ENCODE measurements at regions not wholly inside any gene's neighbourhood (a gene's known extent, or its start where the extent isn't known, plus 50 kb on each side); places are given as distances from the start of the nearest gene placed in this dataset.
"Not testable (repeated sequence)": the region's sequence is repeated elsewhere in the genome, so short reads cannot be mapped to it uniquely, and the experiment has no call there.

DNA sequence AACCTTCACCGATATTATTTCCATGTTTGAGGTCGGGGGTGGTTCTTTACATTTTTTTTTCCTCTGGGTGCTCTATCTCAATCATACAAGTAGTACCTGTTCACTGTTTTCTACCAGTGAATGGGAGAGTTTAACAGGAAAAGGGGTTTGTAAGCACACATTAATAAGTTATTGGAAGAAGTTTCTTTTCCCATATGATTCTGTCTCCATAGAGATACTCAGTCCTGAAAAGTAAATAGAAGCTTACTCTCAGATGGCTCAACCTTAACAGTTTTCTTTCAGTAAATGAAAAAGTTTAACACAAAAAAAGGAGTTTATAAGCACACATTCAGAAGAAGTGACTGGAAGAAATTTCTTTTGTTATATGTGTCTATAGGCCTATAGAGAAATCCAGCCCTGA lies 995.6 kb upstream of the SLC39A10 start (continued):
- TF ChIP-seq, protein P1, sequence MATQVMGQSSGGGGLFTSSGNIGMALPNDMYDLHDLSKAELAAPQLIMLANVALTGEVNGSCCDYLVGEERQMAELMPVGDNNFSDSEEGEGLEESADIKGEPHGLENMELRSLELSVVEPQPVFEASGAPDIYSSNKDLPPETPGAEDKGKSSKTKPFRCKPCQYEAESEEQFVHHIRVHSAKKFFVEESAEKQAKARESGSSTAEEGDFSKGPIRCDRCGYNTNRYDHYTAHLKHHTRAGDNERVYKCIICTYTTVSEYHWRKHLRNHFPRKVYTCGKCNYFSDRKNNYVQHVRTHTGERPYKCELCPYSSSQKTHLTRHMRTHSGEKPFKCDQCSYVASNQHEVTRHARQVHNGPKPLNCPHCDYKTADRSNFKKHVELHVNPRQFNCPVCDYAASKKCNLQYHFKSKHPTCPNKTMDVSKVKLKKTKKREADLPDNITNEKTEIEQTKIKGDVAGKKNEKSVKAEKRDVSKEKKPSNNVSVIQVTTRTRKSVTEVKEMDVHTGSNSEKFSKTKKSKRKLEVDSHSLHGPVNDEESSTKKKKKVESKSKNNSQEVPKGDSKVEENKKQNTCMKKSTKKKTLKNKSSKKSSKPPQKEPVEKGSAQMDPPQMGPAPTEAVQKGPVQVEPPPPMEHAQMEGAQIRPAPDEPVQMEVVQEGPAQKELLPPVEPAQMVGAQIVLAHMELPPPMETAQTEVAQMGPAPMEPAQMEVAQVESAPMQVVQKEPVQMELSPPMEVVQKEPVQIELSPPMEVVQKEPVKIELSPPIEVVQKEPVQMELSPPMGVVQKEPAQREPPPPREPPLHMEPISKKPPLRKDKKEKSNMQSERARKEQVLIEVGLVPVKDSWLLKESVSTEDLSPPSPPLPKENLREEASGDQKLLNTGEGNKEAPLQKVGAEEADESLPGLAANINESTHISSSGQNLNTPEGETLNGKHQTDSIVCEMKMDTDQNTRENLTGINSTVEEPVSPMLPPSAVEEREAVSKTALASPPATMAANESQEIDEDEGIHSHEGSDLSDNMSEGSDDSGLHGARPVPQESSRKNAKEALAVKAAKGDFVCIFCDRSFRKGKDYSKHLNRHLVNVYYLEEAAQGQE (IDR thresholded peaks at IDR 0.05): no peak
- TF ChIP-seq FOSL2 (IDR thresholded peaks at IDR 0.05) (no peak), FOSL2 (CRISPR knock-in tag; IDR thresholded peaks at IDR 0.05) (no peak), ZFP36 (IDR thresholded peaks at IDR 0.05; ENCODE audit: borderline replicate concordance, partially characterized antibody) (no peak), EHMT2 (IDR thresholded peaks at IDR 0.05; ENCODE audit: low read depth) (no peak), KDM1A (IDR thresholded peaks at IDR 0.05; ENCODE audit: low read depth) (no peak), ZSCAN20 (CRISPR knock-in tag; IDR thresholded peaks at IDR 0.05) (no peak)

DNA sequence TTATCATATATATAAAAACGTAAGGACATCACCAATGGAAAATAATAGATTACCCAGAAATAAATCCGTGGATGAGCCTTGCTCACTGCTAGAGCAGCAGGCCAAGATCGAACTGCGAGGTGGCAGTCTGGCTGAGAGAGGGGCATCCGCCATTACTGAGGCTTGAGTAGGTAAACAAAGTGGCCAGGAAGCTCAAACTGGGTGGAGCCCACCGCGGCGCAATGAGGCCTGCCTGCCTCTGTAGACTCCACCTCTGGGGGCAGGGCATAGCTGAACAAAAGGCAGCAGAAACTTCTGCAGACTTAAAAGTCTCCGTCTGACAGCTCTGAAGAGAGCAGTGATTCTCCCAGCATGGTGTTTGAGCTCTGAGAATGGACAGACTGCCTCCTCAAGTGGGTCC lies 1018.0 kb upstream of the SLC39A10 start:
- H3K9me3 ChIP-seq; FAIRE-seq; POLR2A ChIA-PET; H3K4me3 ChIP-seq; DNase-seq (ENCODE audit: low read depth in 1 of 2, low spot score in 1 of 2); ATAC-seq; H3K4me2 ChIP-seq; H3K4me1 ChIP-seq; H3K27ac ChIP-seq: not testable (repeated sequence)
- WGBS (ENCODE audit: missing lambda C conversion rate): 50% methylated on average over 9 of the region's 9 CpGs
- CTCF ChIA-PET: interaction anchor here (1.0 kb wide), 1 partner anchor 10 kb away, joined by 3 read pairs; no protein-coding TSS in a partner anchor

DNA sequence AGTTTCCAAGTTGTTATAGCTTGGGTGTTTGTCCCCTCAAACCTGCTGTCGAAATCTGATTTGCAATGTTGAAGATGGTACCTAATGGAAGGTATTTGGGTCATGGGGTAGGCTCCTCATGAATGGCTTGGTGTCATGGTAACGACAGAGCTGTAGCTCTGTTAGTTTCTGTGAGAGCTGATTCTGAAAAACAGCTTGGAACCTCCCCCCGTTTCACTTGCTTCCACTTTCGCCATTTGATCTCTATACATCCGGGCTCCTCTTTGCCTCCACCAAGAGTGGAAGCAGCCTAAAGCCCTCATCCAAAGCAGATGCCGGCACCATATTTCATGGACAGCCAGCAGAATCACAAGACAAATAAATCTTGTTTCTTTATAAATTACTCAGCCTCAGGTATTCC lies 1035.1 kb upstream of the SLC39A10 start:
- ATAC-seq (no peak), FAIRE-seq (no peak), DNase-seq (ENCODE audit: low read depth in 1 of 2, low spot score in 1 of 2) (no peak)
- Histone ChIP-seq H3K9me3 (no peaks in the 10 kb centered on the region), H3K27ac (no peak overlapping the region), H3K4me3 (no peak overlapping the region), H3K4me1 (no peaks in the 10 kb centered on the region), H3K4me2 (no peak overlapping the region)
- ChIA-PET POLR2A (no interaction called here), CTCF (no interaction called here)
- no peak for TF ChIP-seq FOSL2 (IDR thresholded peaks at IDR 0.05)
- no peak for TF ChIP-seq FOSL2 (CRISPR knock-in tag; IDR thresholded peaks at IDR 0.05)
- TF ChIP-seq CHD4 (IDR thresholded peaks at IDR 0.05; ENCODE audit: borderline replicate concordance): no peak
- TF ChIP-seq, protein P2, sequence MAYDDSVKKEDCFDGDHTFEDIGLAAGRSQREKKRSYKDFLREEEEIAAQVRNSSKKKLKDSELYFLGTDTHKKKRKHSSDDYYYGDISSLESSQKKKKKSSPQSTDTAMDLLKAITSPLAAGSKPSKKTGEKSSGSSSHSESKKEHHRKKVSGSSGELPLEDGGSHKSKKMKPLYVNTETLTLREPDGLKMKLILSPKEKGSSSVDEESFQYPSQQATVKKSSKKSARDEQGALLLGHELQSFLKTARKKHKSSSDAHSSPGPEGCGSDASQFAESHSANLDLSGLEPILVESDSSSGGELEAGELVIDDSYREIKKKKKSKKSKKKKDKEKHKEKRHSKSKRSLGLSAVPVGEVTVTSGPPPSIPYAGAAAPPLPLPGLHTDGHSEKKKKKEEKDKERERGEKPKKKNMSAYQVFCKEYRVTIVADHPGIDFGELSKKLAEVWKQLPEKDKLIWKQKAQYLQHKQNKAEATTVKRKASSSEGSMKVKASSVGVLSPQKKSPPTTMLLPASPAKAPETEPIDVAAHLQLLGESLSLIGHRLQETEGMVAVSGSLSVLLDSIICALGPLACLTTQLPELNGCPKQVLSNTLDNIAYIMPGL (CRISPR knock-in tag; IDR thresholded peaks at IDR 0.05; ENCODE audit: borderline replicate concordance): no peak
- TF ChIP-seq HOXB13 (CRISPR knock-in tag; IDR thresholded peaks at IDR 0.05; ENCODE audit: low read depth): no peak
- no peak for TF ChIP-seq ZSCAN20 (CRISPR knock-in tag; IDR thresholded peaks at IDR 0.05)
- no peak for TF ChIP-seq ZC3H11A (IDR thresholded peaks at IDR 0.05)
- TF ChIP-seq CBX2 (IDR thresholded peaks at IDR 0.05; ENCODE audit: borderline replicate concordance, low read depth): no peak
- TF ChIP-seq RCOR1 (IDR thresholded peaks at IDR 0.05; ENCODE audit: low read depth, low read length): no peak
- no peak for TF ChIP-seq KDM5A (IDR thresholded peaks at IDR 0.05)
- TF ChIP-seq, protein P3, sequence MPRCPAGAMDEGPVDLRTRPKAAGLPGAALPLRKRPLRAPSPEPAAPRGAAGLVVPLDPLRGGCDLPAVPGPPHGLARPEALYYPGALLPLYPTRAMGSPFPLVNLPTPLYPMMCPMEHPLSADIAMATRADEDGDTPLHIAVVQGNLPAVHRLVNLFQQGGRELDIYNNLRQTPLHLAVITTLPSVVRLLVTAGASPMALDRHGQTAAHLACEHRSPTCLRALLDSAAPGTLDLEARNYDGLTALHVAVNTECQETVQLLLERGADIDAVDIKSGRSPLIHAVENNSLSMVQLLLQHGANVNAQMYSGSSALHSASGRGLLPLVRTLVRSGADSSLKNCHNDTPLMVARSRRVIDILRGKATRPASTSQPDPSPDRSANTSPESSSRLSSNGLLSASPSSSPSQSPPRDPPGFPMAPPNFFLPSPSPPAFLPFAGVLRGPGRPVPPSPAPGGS (IDR thresholded peaks at IDR 0.05): no peak
- no peak for TF ChIP-seq TFCP2L1 (CRISPR knock-in tag; IDR thresholded peaks at IDR 0.05)
- no peak for TF ChIP-seq ESRRA (IDR thresholded peaks at IDR 0.05; ENCODE audit: borderline replicate concordance, low read length)
- TF ChIP-seq HOXB5 (CRISPR knock-in tag; IDR thresholded peaks at IDR 0.05): no peak
- TF ChIP-seq SREBF2 (IDR thresholded peaks at IDR 0.05): no peak
- TF ChIP-seq, protein P4, sequence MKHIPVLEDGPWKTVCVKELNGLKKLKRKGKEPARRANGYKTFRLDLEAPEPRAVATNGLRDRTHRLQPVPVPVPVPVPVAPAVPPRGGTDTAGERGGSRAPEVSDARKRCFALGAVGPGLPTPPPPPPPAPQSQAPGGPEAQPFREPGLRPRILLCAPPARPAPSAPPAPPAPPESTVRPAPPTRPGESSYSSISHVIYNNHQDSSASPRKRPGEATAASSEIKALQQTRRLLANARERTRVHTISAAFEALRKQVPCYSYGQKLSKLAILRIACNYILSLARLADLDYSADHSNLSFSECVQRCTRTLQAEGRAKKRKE (CRISPR knock-in tag; IDR thresholded peaks at IDR 0.05; ENCODE audit: low read depth): no peak
- TF ChIP-seq RARB (CRISPR knock-in tag; IDR thresholded peaks at IDR 0.05): no peak
- no peak for TF ChIP-seq MAZ (IDR thresholded peaks at IDR 0.05; ENCODE audit: borderline replicate concordance, low read depth, low read length)
- TF ChIP-seq, protein P5, sequence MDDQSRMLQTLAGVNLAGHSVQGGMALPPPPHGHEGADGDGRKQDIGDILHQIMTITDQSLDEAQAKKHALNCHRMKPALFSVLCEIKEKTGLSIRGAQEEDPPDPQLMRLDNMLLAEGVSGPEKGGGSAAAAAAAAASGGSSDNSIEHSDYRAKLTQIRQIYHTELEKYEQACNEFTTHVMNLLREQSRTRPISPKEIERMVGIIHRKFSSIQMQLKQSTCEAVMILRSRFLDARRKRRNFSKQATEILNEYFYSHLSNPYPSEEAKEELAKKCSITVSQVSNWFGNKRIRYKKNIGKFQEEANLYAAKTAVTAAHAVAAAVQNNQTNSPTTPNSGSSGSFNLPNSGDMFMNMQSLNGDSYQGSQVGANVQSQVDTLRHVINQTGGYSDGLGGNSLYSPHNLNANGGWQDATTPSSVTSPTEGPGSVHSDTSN (IDR thresholded peaks at IDR 0.05): no peak
- WGBS (ENCODE audit: missing lambda C conversion rate): 19% methylated on average over 6 of the region's 6 CpGs
